Activated CD4-positive, alpha-beta T cell treated with anti-CD3 and anti-CD28 coated beads, Interleukin-2, amount 50 U/mL, for 24 hours (primary cell): ENCODE measurements at regions not wholly inside any gene's neighbourhood (a gene's known extent, or its start where the extent isn't known, plus 50 kb on each side); places are given as distances from the start of the nearest gene placed in this dataset.
"Not testable (repeated sequence)": the region's sequence is repeated elsewhere in the genome, so short reads cannot be mapped to it uniquely, and the experiment has no call there.

Source experiments
- DNase-seq, 2 donors: peaks; one replicate each; pipeline ENCODE4 v3.0.0-alpha.2; 2020; ENCODE audit warnings: low read depth in 1 of 2, low spot score in 1 of 2

- DNase-seq: no peak
These were observed 979.2 kb downstream of the MRPL39 start for GRCh38 chr21:24628046-24628445.

GRCh38 chr21:24617819-24618218 lies 989.5 kb downstream of the MRPL39 start:
- DNase-seq: no peak

GRCh38 chr21:24594082-24594481 lies 1013.2 kb downstream of the MRPL39 start:
- no peak for DNase-seq

- no peak for DNase-seq
These were observed 1017.0 kb downstream of the MRPL39 start for GRCh38 chr21:24590261-24590660.

DNA sequence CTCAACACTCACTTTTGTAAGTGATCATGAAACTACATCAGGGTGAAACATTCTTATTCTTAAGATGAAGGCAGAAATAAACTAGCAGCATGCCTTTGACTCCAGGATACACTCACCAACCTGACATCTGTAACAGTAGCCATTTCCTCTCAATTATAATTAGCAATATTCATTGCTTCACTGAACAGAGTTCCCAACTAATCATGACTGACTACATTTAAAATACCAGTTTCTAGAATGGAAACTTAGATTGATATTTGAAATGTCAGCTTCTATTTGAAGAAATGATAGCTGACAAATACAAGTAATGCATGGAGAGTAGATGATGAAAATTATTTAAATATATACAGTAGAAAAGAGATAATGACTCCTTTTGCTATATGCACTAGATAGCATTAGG lies 1023.8 kb downstream of the MRPL39 start:
- no peak for DNase-seq

DNA sequence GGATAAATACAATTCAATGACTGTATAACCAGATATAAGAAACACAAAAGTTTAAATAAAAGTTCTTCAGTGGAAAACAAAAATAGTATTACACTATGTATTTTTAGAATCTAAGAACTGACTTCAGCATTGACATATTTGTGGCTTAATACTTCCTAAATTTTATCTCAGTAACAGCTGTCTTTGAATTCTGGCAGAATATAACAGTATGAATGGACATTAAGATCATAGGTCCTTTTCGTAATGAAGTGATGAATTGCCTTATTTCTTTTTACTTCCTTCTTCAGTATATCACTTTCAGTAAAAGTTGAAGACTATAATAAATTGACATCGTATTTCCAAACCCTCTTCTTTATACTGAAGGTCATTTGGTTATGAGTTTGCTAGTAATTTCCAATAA lies 1030.0 kb downstream of the MRPL39 start:
- DNase-seq: no peak

DNA sequence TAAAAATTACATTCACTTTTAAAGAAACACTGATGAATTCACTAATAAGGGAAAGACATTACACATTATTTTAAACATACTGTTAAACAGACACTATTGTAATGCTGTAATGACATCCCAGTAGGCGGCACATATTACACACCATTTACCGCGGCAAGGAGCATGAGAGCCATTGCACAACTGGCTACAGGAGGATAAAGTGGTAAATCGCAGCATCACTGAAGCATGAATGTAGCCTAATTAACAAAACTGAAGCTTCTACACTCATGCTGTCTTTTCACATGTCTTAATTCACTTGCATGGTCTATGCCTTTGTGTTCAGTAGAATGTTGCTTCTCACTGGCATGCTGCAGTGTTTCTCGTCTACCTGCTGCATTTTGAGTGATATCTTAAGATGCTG lies 1046.0 kb downstream of the MRPL39 start:
- no peak for DNase-seq

DNA sequence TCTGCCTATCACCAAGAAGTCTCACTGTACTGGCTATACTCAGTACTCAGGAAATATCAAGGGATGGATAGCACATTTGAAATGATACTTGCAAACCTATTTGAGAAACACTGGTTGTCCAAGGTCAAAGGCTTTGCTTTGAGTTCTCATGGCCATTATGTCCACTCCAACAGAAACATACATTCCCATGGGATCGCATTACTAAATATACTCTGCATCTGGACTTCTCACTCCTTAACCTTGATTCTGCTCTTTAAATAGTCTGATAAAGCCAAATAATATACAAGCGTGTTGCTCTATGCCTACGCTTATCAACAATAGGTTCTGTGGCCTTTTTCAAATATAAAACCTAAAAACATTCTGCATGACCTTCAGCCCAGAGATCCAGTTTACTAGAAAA lies 1054.8 kb downstream of the MRPL39 start:
- no peak for DNase-seq

DNA sequence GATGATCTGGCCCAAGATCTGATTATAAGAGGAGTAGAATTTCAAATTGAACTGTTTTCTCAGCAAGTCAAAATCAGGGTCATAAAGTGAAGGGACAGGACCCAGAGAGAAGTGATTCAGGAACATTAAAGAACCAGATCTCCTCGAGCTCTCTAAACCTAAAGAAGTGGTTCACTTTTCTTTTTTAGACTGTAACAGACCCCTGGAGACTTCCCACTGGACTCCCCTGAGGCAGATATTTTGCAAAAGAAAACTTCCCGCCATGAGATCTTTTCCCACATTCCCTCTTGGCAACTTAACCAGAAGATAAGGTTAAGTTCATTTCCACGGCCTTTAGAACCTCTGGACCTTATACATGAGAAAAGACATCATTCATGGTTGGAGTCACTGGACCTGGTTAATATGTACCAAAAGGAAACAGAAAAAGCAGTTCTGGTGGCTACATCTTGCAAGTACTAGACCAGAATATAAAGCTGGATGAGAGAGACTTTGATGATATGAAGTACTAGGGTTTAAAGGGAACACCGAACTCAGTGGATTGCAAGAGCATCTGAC lies 1061.4 kb downstream of the MRPL39 start:
- no peak for DNase-seq

DNA sequence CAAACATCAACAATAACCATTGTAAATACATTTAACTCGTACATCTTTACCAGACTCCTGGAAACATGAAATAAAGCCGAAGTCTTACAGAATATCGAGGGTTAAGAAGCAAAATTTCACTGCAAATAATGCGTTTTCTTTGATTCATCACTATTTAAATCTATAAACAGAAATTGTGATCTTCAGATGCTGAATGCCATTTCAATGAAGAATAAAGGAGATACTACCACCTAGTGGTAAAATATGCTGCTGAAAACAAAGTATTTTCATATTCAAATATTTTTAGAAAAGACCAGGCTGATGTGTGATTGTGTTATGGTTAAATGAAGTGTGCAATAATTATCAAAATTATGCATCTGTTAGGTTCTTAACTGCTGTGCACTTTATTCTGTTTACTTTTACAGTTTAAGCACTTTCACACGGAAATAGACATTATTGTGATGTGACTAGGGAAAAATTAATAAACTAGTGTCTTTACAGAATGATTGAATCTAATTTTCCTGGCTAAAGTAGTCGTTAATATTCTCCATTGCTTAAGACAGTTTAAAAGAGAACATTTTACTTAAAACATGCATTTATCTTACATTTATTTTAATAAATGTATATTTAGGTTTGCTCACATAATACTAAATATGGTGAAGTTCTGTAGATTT lies 1093.1 kb downstream of the MRPL39 start:
- no peak for DNase-seq

- no peak for DNase-seq
These were observed 1098.2 kb downstream of the MRPL39 start for GRCh38 chr21:24509131-24509530.

GRCh38 chr21:24486973-24487372 lies 1120.3 kb downstream of the MRPL39 start:
- DNase-seq: no peak

GRCh38 chr21:24483361-24483760 lies 1123.9 kb downstream of the MRPL39 start:
- not testable (repeated sequence) for DNase-seq

DNA sequence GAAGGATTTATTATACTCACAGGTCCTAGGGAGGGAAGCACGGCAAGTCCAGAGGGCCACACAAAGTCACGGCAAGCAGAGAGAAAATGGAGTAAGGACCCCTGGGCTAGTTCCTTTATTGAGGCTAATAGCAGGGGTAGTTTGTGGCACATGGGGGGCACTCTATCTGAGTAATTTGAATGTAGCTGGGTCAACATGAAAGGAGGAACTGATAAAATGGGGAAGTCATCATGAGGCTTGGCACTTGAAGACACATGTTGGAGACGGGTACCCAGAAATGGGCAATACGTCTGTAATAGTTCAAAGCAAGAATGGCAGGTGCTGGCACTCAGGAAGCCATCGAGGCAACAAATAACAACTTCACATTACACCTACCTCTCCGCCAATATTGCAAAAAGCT lies 1136.4 kb downstream of the MRPL39 start:
- no peak for DNase-seq

DNA sequence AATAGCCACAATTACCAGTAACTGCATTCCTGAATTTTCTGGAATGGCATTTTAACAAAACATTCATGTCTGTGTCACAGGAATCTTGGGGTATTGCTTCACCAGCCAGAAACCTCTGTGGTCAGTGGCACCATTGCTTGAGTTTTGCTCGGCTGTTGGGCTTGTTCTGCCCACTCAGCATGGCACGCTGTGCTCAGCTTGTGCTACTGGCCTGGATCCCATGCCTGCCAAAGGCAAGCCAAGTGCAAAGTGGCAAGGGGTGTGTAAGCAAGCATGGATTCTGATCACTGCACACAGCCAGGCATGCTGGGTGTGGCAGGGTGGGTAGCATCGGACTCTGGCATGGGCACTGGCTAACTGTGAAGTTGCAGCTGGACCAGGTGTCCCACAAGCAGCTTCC lies 1150.9 kb downstream of the MRPL39 start:
- no peak for DNase-seq

GRCh38 chr21:24450119-24450518 lies 1157.2 kb downstream of the MRPL39 start:
- no peak for DNase-seq

DNA sequence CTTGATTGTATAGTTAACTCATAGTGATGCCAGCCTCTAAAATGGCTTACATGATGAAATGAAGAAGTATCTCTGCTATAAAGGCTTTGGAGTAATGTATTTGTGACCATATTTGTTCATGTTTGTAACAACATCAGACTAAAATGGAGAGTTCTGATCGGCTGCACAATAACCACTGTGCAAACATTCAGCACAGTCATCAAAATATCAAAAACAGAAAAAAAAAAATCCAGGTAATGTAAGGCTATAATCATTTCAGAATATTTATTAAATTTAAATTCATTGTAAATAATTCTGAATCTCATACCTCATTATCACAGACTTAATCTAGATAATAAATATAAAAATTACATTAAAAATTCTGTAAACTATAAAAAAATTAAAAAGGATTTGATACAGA lies 1161.8 kb downstream of the MRPL39 start:
- DNase-seq: no peak

DNA sequence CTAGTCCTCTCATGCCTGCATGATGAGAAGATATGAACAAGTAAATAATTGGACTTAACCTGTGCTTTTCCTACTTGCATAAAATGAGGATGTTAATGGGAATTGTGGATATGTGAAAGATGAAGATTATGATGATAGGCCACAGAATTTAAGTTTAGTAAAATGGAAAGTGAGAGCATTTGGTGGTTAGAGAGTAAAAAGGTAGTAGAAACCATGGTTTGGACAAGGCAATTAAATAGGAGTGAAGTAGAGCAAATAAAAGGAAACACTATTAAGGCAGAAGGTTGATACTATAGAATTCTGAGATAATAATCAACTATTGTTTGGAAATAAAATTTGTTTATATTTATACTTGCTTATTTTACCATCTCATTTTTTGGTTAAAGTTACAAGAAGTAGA lies 1162.5 kb downstream of the MRPL39 start:
- DNase-seq: no peak

DNA sequence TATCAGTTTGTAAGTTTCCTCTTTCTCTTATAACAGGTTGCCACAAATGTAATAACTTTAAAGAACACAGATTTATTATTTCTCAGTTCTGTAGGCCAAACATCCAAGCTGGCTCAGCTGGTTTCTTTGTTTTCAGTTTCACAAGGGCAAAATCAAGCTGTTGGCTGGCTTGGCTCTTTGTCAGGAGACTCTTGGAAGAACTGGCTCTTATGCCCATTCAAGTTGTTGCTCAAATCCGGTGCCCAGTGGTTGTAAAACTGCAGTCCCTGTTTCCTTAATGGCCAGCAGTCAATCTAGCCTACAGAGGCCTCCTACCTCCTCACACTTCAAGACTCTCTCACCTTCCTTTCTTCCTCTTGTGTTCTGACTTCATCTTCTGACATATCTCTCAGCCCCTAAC lies 1171.0 kb downstream of the MRPL39 start:
- no peak for DNase-seq

DNA sequence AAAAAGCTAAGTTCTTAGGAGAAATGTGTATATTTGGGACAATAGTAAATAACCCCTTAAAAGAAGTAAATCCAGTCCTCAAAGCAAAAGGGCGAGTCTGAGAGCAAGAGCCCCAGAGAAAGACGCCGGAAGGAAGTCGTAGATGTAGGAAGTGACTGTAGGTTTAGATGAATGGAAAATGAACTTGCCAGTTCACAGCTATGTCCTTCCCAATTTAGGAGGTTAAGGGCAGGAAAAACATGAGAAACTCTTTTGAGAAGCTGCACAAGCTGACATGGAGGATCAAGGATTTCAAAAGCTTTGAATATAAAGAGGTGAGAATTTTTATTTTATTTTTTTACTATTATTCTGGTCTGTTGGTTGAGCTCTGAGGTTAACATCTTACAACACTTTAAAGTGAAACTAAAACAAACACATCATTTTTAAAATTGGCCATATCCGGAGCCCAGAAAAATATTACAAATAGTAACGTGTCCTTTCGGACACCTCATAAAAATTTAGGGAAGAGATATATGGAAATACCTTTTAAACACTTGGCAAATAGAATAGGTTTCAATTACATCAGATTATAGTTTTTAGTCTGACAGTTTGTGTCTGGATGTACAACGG lies 1178.6 kb downstream of the MRPL39 start:
- DNase-seq: peak in 1 of 2 donors; percentile 1

DNA sequence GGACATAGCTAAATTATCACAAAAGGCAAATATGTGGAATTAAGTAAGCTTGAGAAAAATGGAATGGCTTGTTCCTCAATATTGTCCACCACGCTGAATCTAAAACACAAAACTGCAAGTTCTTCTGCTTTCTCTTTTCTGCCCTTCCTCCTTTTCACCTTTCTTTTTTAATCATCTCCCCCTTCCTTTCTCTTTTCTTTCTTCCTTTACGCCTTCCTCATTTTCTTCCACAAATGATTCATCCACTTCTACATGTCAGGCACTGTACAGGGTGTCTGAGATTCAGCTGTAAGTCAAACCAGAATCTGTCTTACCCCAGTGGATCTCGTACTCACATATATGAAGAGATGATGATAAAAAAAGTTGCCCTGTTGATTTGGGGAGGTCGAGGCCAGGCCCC lies 1182.5 kb downstream of the MRPL39 start:
- DNase-seq: no peak

GRCh38 chr21:24423546-24423945 lies 1183.7 kb downstream of the MRPL39 start:
- DNase-seq: no peak

- DNase-seq: no peak
These were observed 1186.6 kb downstream of the MRPL39 start for GRCh38 chr21:24420689-24421088.
